ENCODE measurements at regions not wholly inside any gene's neighbourhood (a gene's known extent, or its start where the extent isn't known, plus 50 kb on each side); places are given as distances from the start of the nearest gene placed in this dataset.

DNA sequence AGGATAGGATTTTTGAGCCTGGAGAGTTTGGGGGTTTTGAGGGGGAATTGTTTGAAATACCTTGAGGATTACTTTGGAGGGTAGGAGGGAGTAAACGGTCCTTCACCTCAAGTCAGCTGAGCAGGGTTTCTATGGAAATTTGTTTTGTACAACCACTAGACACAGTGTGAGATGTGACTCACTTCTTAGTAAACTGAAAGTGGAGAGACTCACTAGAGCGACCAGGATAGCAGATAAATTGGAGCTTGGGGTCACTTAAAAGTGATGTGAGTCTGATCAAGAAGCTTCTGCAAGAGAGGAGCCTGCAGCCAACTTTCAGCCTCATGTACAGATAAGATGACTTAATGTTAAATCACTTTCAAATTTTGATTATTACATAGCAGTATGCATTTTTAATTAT, 1945.9 kb upstream of the NUDT12 start:
- TF ChIP-seq, protein P1, sequence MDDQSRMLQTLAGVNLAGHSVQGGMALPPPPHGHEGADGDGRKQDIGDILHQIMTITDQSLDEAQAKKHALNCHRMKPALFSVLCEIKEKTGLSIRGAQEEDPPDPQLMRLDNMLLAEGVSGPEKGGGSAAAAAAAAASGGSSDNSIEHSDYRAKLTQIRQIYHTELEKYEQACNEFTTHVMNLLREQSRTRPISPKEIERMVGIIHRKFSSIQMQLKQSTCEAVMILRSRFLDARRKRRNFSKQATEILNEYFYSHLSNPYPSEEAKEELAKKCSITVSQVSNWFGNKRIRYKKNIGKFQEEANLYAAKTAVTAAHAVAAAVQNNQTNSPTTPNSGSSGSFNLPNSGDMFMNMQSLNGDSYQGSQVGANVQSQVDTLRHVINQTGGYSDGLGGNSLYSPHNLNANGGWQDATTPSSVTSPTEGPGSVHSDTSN (CRISPR knock-in tag; IDR thresholded peaks at IDR 0.05): no peak
- TF ChIP-seq ZNF274 (IDR thresholded peaks at IDR 0.05; ENCODE audit: low read length) (no peak), ZNF274 (tag by site-specific recombination; IDR thresholded peaks at IDR 0.05; ENCODE audit: borderline replicate concordance) (no peak), ZBTB21 (tag by site-specific recombination; IDR thresholded peaks at IDR 0.05) (no peak), HOXD13 (CRISPR knock-in tag; IDR thresholded peaks at IDR 0.05; ENCODE audit: borderline replicate concordance) (no peak), ZNF791 (tag by site-specific recombination; IDR thresholded peaks at IDR 0.05) (no peak), ZNF785 (tag by site-specific recombination; IDR thresholded peaks at IDR 0.05) (no peak), MYNN (tag by site-specific recombination; IDR thresholded peaks at IDR 0.05; ENCODE audit: borderline replicate concordance) (no peak)
- TF ChIP-seq, protein P2, sequence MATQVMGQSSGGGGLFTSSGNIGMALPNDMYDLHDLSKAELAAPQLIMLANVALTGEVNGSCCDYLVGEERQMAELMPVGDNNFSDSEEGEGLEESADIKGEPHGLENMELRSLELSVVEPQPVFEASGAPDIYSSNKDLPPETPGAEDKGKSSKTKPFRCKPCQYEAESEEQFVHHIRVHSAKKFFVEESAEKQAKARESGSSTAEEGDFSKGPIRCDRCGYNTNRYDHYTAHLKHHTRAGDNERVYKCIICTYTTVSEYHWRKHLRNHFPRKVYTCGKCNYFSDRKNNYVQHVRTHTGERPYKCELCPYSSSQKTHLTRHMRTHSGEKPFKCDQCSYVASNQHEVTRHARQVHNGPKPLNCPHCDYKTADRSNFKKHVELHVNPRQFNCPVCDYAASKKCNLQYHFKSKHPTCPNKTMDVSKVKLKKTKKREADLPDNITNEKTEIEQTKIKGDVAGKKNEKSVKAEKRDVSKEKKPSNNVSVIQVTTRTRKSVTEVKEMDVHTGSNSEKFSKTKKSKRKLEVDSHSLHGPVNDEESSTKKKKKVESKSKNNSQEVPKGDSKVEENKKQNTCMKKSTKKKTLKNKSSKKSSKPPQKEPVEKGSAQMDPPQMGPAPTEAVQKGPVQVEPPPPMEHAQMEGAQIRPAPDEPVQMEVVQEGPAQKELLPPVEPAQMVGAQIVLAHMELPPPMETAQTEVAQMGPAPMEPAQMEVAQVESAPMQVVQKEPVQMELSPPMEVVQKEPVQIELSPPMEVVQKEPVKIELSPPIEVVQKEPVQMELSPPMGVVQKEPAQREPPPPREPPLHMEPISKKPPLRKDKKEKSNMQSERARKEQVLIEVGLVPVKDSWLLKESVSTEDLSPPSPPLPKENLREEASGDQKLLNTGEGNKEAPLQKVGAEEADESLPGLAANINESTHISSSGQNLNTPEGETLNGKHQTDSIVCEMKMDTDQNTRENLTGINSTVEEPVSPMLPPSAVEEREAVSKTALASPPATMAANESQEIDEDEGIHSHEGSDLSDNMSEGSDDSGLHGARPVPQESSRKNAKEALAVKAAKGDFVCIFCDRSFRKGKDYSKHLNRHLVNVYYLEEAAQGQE (tag by site-specific recombination; IDR thresholded peaks at IDR 0.05): no peak
- TF ChIP-seq, protein P3, sequence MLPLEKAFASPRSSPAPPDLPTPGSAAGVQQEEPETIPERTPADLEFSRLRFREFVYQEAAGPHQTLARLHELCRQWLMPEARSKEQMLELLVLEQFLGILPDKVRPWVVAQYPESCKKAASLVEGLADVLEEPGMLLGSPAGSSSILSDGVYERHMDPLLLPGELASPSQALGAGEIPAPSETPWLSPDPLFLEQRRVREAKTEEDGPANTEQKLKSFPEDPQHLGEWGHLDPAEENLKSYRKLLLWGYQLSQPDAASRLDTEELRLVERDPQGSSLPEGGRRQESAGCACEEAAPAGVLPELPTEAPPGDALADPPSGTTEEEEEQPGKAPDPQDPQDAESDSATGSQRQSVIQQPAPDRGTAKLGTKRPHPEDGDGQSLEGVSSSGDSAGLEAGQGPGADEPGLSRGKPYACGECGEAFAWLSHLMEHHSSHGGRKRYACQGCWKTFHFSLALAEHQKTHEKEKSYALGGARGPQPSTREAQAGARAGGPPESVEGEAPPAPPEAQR (tag by site-specific recombination; IDR thresholded peaks at IDR 0.05): no peak

Data from HEK293 (cell line).